Sigmoid colon (tissue), 6 donors: ENCODE measurements at regions not wholly inside any gene's neighbourhood (a gene's known extent, or its start where the extent isn't known, plus 50 kb on each side); places are given as distances from the start of the nearest gene placed in this dataset.

Experiments
- DNase-seq: peaks from one replicate; pipeline ENCODE4 v3.0.0-alpha.2; 2019
- H3K27ac ChIP-seq, 4 donors: fragments of 200-600 bp; sonication (generic); one replicate each; pipeline ENCODE4 v1.5.1; 2016 to 2019; ENCODE audit warnings: mild to moderate bottlenecking in 1 of 4
- H3K27me3 ChIP-seq, 3 donors: fragments of 200-600 bp; sonication (generic); one replicate each; pipeline ENCODE4 v1.5.1; 2019; ENCODE audit warnings: mild to moderate bottlenecking in 1 of 3
- H3K36me3 ChIP-seq, 4 donors: fragments of 200-600 bp; sonication (generic); one replicate each; pipeline ENCODE4 v1.5.1; 2016 to 2019
- H3K4me1 ChIP-seq, 4 donors: fragments of 200-600 bp; sonication (generic); one replicate each; pipeline ENCODE4 v1.5.1; 2017 to 2019
- H3K4me3 ChIP-seq, 4 donors: fragments of 200-600 bp; sonication (generic); one replicate each; pipeline ENCODE4 v1.5.1; 2017 to 2019; ENCODE audit warnings: mild to moderate bottlenecking in 2 of 4, moderate library complexity in 1 of 4
- H3K9me3 ChIP-seq, 4 donors: fragments of 200-600 bp in 3 of 4; sonication (generic) in 3 of 4; one replicate each; pipeline versions ENCODE4 v1.5.1 to v1.6.1; 2013 to 2019
- CTCF ChIP-seq, 4 experiments: fragments of 450-650 bp in 3 of 4; fragments of 200-600 bp in 1 of 4; IDR thresholded peaks; one replicate each; pipeline ENCODE4 v1.5.1; 2016 to 2019; ENCODE audit warnings: antibody characterized with exemption in 4 of 4, mild to moderate bottlenecking in 3 of 4, moderate library complexity in 2 of 4
- EP300 ChIP-seq, 4 donors: sonication (generic); formaldehyde crosslinking; IDR thresholded peaks; one replicate each; pipeline ENCODE4 v1.6.1; 2017; ENCODE audit warnings: antibody characterized with exemption in 4 of 4
- POLR2A ChIP-seq, 2 donors: fragments of 450-650 bp; IDR thresholded peaks; one replicate each; pipeline ENCODE4 v1.6.1; 2016; ENCODE audit warnings: antibody characterized with exemption in 2 of 2, mild to moderate bottlenecking in 2 of 2, moderate library complexity in 2 of 2
- POLR2AphosphoS5 ChIP-seq, 4 donors: sonication (generic); formaldehyde crosslinking; IDR thresholded peaks; one replicate each; pipeline ENCODE4 v1.6.1; 2017; ENCODE audit warnings: antibody characterized with exemption in 4 of 4
- WGBS, 2 donors: extraction: QIAGEN DNeasy Blood & Tissue Kit; methylation state at CpG; one replicate each; pipeline ENCODE4 v1.1.7; 2013; 5-methylcytosine and 5-hydroxymethylcytosine counted together
- intact Hi-C: fragments of 100-400 bp; cut with DNase I; formaldehyde crosslinking; loops from one replicate; pipeline ENCODE4 v1.15.1; 2023
- donor health status: healthy with polysubstance abuse.
- donor health status: healthy.

DNA sequence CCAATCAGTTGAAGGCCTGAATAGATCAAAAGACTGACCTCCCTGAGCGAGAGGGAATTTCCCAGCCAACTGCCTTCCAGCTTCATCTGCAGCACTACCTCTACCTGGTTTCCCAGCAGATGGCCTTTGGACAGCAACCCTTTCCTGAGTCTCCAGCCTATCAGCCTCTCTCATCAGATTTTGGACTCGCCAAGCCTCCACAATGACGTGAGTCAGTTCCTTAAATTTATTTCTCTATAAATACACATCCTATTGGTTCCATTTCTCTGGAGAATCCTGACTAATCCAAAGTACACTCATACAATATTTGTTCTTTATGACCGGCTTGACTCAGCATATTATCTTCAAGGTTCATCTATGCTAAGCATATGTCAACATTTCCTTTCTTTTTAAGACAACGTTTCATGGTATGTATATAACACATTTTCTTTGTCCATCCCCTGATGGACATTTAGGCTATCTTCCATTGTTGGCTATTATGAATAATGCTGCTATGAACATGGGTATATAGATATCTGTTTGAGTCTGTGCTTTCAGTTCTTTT is 294.6 kb downstream of the LRATD1 start:
- Histone ChIP-seq H3K4me1 (no peaks in the 10 kb centered on the region), H3K9me3 (no peaks in the 10 kb centered on the region), H3K27ac (no peak overlapping the region), H3K4me3 (no peak overlapping the region), H3K27me3 (no peaks in the 10 kb centered on the region), H3K36me3 (no peaks in the 10 kb centered on the region)
- WGBS, 2 donors: 51 to 71% methylated on average over 5 of the region's 5 CpGs
- intact Hi-C loops: no loop called here
- TF ChIP-seq EP300 (IDR thresholded peaks at IDR 0.05) (no peak), CTCF (IDR thresholded peaks at IDR 0.05) (no peak)
- no peak for DNase-seq

- no peaks in the 10 kb centered on the region for H3K4me1 ChIP-seq
- no peaks in the 10 kb centered on the region for H3K27me3 ChIP-seq
- intact Hi-C loops: no loop called here
- no peak overlapping the region for H3K4me3 ChIP-seq
- WGBS, 2 donors: 72 to 92% methylated on average over 1 of the region's 1 CpG
- no peak for DNase-seq
- H3K27ac ChIP-seq: no peak overlapping the region
- H3K36me3 ChIP-seq: no peaks in the 10 kb centered on the region
- H3K9me3 ChIP-seq: no peaks in the 10 kb centered on the region
- TF ChIP-seq EP300 (IDR thresholded peaks at IDR 0.05) (no peak), POLR2A (IDR thresholded peaks at IDR 0.05) (no peak), CTCF (IDR thresholded peaks at IDR 0.05) (no peak), POLR2AphosphoS5 (IDR thresholded peaks at IDR 0.05) (no peak)
Measured at GRCh38 chr2:14928056-14928455, 295.5 kb downstream of the LRATD1 start.

DNA sequence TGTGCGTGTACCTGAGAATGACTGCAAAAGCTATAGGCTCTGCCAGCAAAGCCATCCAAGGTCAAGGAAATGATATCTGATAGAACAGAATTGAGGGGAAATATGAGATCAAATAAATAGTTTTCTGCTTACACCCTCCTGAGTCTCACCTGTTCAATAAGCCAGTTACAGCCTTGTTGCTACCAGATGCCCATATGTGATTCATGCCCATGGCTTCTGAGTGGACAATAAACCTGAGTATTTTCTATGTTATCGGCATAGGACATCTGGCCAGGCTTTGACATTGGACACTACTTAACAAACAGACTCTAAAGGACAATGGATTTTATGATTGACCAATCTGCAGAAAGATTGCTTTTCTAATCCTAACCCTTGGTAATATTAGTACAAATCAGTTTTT is 297.9 kb downstream of the LRATD1 start:
- TF ChIP-seq CTCF (IDR thresholded peaks at IDR 0.05) (no peak), POLR2AphosphoS5 (IDR thresholded peaks at IDR 0.05) (no peak), POLR2A (IDR thresholded peaks at IDR 0.05) (no peak), EP300 (IDR thresholded peaks at IDR 0.05) (no peak)
- no peaks in the 10 kb centered on the region for H3K27me3 ChIP-seq
- H3K36me3 ChIP-seq: no peaks in the 10 kb centered on the region
- DNase-seq: no peak
- no peak overlapping the region for H3K27ac ChIP-seq
- H3K4me1 ChIP-seq: no peaks in the 10 kb centered on the region
- H3K4me3 ChIP-seq: no peak overlapping the region
- H3K9me3 ChIP-seq: no peaks in the 10 kb centered on the region
- WGBS, 2 donors: 96 to 99% methylated on average over 2 of the region's 2 CpGs
- intact Hi-C loops: no loop called here

DNA sequence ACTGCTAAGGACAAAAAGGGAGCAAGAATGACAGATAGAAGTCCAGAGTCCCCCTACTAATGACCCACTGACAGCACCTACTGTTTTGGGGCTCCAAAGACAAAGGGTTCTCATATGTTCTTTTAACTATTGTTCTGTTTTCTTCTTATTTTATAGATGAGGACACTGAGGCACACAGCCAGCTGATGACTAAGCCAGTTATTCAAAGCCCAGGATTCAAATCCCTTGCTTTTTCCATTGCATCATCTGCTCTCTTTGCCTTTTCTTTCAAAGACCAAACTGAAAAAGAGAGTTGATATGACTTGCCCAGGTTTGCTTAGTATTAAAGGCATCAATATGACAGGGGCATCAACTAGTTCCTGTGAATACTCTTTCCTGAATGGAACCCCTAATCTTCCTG is 299.8 kb downstream of the LRATD1 start:
- Histone ChIP-seq H3K27ac (no peak overlapping the region), H3K9me3 (no peaks in the 10 kb centered on the region), H3K4me3 (no peak overlapping the region), H3K36me3 (no peaks in the 10 kb centered on the region), H3K4me1 (no peaks in the 10 kb centered on the region), H3K27me3 (no peaks in the 10 kb centered on the region)
- no peak for TF ChIP-seq POLR2AphosphoS5 (IDR thresholded peaks at IDR 0.05)
- no peak for TF ChIP-seq POLR2A (IDR thresholded peaks at IDR 0.05)
- DNase-seq: no peak
- intact Hi-C loops: no loop called here

DNA sequence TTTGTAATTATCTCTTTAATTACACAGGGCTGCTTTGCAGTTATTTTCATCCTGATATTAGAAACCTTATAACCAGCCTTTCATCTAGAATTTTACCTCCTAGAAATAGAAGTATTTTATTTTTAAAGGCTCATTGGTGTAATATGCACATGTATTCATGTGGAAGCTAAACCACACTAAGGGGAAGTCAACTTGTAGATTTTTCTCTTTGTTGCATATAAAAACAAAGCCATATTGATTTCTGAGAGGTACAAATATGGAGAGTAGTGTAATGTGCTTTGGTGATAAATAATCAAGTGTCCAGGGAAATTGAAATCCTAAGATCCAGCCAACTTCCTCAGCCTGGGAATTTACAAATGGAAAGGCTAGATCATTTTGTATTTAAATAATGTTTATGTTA is 301.2 kb downstream of the LRATD1 start:
- Histone ChIP-seq H3K36me3 (no peaks in the 10 kb centered on the region), H3K4me3 (no peak overlapping the region), H3K27me3 (no peaks in the 10 kb centered on the region), H3K9me3 (no peaks in the 10 kb centered on the region), H3K27ac (no peak overlapping the region), H3K4me1 (no peaks in the 10 kb centered on the region)
- TF ChIP-seq POLR2AphosphoS5 (IDR thresholded peaks at IDR 0.05) (no peak), CTCF (IDR thresholded peaks at IDR 0.05) (no peak), POLR2A (IDR thresholded peaks at IDR 0.05) (no peak), EP300 (IDR thresholded peaks at IDR 0.05) (no peak)
- intact Hi-C loops: no loop called here
- DNase-seq: no peak
